Stimulated activated CD4-positive, alpha-beta T cell treated with anti-CD3 and anti-CD28 coated beads, Interleukin-1b, Interleukin-23, amount 100 ng/mL, for 48 hours (primary cell): ENCODE measurements at regions not wholly inside any gene's neighbourhood (a gene's known extent, or its start where the extent isn't known, plus 50 kb on each side); places are given as distances from the start of the nearest gene placed in this dataset.
"Not testable (repeated sequence)": the region's sequence is repeated elsewhere in the genome, so short reads cannot be mapped to it uniquely, and the experiment has no call there.

Experiments used
- DNase-seq: peaks from one replicate; pipeline ENCODE4 v3.0.0-alpha.2; 2020

GRCh38 chr9:26220367-26220766 lies 542.1 kb upstream of the TUSC1 start:
- DNase-seq = no peak

DNA sequence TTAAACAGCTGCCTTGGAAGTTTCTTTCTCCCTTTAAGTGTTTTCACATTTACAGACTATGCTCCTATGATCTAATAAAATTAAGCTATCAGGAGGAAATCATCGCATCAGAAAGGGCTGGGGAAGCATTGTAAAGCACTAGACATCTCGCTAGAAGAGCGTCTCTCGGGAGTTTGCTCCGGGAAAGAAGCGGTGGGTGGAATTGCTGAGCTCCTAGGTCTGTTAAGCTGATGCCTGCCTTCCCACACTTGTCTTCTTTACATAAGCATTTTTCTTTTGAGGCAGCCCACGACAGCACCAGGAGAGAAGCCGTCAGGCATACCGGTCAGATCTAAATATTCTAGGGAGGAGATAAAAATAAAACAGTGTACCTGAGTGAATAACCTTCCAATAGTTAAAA lies 541.7 kb upstream of the TUSC1 start:
- no peak for DNase-seq

GRCh38 chr9:26216702-26217101 lies 538.5 kb upstream of the TUSC1 start:
- no peak for DNase-seq

DNA sequence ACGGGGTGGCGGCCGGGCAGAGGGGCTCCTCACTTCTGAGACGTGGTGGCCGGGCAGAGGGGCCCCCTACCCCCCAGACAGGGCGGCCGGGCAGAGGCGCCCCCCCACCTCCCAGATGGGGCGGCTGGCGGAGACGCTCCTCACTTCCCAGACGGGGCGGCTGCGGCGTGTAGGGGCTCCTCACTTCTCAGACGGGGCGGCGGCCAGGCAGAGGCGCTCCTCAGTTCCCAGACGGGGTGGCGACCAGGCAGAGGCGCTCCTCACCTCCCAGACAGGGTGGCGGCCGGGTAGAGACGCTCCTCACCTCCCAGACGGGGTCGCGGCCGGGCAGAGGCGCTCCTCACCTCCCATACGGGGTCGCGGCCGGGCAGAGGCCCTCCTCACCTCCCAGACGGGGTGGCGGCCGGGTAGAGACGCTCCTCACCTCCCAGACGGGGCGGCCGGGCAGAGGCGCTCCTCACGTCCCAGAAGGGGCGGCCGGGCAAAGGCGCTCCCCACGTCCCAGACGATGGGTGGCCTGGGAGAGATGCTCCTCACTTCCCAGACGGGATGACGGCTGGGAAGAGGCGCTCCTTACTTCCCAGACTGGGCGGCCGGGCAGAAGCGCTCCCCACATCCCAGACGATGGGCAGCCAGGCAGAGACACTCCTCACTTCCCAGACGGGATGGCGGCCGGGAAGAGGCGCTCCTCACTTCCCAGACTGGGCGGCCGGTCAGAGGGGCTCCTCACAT lies 536.6 kb upstream of the TUSC1 start:
- not testable (repeated sequence) for DNase-seq

DNA sequence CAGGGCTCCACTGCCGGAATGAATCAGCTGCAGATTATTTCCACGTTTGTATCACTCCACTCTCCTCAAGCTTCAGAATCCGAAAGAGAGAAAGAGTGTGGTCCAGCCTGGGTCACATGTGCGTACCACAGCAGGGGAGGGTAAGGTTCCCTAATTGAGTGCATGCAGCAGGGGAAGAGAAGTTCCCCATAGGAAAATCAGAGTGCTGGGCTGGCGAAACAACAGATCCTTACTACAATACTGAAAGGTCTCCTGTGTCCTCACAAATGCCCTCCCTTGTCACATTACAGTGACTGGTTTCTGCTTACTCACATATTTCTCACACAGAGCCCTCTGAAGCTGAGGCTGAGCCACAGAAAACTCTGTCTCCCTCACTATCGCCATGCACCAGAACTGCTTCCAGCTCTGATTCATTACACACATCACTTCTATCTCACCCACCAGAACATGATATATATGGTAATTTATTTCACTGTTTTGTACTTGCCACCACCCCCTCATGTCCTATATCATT lies 532.2 kb upstream of the TUSC1 start:
- no peak for DNase-seq

DNA sequence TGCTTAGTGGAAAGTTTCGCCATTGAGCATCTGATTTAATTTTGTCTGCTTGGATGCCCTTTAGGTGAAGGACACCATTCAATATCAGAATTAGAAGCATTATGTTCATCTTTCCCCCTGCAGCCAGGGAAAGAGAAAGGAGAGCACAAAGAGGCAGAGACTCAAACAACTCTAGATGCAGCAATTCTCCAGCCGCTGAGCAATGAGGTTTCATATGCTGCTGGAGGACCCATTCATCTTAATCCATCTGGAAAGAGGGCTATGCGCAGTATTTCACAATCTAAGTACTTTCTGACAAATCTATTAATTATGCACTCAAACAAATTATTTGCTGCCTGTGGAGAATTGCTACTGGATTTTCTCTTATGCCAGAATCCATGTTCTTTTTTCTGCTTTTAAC lies 527.0 kb upstream of the TUSC1 start:
- no peak for DNase-seq

- no peak for DNase-seq
These were observed 515.0 kb upstream of the TUSC1 start for GRCh38 chr9:26193237-26193636.

GRCh38 chr9:26191711-26192110 lies 513.5 kb upstream of the TUSC1 start:
- DNase-seq = no peak

- no peak for DNase-seq
These were observed 503.6 kb upstream of the TUSC1 start for GRCh38 chr9:26181836-26182235.

DNA sequence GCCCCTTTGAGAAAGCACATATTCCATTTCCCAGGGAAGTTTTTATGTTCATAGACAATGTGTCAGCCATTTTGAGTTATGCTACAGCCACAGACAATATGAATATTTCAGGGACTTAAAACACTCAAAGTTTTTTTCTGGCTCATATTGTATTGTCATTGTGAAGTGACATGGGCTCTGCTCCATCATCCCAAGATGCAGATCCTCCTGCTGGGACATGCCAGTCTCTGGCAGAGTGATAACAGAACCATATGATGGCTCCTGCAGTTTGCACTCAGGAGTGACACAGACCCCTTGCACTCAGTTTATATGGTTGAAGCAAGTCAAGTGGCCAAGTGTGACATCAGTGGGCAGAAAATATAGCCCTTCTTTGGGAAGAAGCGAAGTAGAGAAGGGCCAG lies 498.4 kb upstream of the TUSC1 start:
- DNase-seq = no peak

- no peak for DNase-seq
These were observed 497.0 kb upstream of the TUSC1 start for GRCh38 chr9:26175264-26175663.

GRCh38 chr9:26172301-26172700 lies 494.1 kb upstream of the TUSC1 start:
- no peak for DNase-seq

- no peak for DNase-seq
These were observed 493.4 kb upstream of the TUSC1 start for GRCh38 chr9:26171691-26172090.

DNA sequence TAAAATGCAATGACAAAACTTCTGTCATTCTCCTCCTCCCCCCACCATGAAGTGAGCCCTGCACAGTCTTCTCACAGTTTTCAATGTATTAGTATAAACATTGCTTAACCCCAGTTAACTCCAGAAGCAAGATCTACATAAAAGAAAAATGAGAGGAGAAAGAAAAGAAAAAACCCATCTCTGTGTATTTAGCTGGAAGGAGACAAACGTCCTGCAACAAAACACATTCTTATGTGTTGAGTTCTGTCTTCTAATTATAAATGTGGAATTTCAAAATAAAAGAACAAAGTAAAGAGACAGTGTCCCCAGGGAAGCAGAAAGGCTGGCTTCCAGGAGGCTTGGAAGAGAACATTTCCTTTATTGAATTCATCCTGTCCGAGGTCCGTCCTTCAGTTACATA lies 491.9 kb upstream of the TUSC1 start:
- DNase-seq = no peak

GRCh38 chr9:26169708-26170107 lies 491.5 kb upstream of the TUSC1 start:
- no peak for DNase-seq

DNA sequence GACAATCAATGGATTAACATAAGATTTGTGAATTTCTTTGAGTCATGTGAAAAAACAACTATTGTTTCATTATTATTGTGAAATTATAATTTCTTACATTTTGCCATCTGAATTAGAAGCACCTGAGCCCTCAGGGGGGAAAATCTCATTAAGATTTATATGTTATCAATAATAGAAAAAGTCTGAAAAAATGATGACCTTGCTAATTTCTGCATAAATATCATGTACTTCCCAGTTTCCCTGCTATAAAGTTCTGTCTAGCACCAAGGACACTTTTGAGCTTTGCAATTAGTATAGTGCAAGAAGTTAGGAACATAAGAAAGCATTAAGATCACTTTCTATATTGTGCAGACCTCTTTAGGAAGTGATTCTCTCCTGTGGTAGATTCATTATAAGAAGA lies 488.3 kb upstream of the TUSC1 start:
- DNase-seq = no peak

- DNase-seq = no peak
These were observed 487.2 kb upstream of the TUSC1 start for GRCh38 chr9:26165426-26165825.

DNA sequence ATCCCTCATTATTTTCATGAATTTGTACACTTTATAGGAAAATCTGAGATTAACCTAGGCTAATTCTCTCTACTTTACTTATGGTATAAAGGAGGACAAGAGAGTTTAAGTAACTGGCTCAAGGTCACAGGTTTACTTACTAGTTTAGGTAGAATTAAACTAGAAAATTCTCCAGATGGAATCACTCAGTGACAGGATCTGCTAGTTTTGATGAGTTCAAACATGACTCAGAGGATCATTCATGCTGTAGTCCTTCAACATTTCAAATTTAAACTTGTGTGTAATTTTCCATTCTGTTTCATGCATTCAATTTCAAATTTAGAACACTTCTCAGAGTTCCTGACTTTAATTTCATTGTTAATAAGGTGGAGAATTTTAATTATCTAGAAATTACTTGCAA lies 485.7 kb upstream of the TUSC1 start:
- no peak for DNase-seq

DNA sequence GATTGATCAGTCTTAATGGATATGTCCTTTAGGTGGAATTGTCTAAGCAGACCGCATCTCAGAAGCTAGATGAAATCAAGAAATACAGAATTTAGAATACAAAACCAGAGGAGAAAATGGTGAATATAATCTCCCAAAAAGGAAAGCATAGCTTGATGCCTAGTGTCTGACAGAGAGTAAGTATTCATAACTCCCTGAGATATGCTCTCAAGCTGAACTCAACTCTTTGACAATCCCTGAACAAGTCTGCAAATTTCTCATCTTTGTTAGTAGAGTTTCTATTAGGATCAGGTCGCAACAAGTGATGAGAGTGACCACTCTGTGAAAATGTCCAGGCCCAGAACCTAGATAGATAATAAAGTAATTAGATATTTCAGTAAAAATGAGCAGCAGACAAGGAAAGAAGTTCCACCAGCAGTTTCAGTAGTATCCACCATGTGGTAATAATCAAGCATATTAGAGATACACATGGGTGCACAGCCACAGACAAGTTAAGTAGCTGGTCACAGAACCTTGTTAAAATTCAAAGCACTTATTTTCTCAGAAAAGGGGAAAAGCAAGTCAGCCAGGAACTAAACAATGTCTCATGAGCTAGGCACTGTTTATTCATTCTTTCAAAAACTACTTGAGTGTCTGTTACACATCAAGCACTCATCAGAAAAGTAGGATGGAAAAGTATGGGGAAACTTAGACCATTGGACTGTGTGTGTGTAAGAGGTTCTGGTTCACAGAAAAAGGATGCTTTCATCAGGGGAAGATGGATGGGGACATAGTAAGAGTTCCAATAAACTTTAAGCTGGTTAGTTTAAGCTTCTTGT lies 481.5 kb upstream of the TUSC1 start:
- DNase-seq = no peak

DNA sequence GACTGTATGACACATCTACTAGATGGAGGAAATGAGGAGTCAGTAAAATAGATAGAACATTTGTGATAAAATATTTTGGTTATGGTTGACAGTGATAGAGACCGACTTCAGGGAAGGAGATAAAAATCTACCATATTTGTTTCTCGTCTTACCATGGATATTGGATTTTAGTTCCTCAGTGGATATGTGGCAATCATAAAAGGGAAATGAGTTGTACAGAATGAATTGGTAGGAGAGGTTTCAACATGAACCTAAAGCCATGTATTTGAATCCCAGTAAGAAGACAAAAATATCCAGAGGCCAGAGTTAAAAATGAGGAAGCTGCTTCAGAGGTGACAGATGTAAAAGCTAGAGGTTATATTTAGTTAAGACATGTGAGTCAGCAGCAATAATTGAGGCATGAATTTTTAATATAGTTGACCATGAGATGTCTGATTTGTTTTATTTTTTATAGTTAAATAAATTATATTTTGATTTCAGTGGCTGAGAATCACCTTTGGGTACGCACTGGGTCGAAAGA lies 480.4 kb upstream of the TUSC1 start:
- no peak for DNase-seq

DNA sequence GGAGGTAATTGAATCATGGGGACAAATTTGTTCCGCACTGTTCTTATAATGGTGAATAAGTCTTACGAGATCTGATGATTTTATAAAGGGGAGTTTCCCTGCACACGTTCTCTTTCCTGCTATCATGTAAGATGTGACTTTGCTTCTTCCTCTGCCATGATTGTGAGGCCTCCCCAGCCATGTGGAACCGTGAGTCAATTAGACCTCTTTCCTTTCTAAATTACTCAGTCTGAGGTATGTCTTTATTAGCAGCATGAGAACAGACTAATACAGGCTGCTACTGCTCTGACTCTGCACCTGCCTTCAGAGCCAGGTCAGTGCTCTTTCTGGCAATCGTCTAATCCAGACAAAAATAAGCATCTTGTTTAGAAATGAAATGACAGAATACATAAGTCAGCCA lies 479.2 kb upstream of the TUSC1 start:
- DNase-seq = no peak

GRCh38 chr9:26152350-26152749 lies 474.1 kb upstream of the TUSC1 start:
- DNase-seq = no peak

- DNase-seq = no peak
These were observed 469.9 kb upstream of the TUSC1 start for GRCh38 chr9:26148128-26148527.

DNA sequence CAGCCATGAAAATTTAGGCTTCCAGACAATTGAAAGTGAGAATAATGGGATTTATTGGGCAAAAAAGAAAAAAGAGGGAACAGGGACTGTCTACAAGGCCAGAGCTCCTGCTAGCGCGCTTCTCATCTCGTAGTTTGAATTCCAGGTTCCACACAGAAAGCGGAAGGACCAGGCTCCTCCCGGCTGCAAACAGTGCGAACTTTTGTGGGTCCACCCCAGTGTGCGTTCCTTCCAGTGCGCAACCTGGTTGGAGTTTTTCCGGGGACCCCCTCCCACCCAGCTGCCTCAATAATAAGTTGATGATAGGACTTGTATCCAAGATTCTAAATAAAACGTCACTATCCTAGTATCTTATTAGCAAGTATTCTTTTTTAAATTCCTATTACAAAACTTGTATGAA lies 467.7 kb upstream of the TUSC1 start:
- no peak for DNase-seq
